Osteocyte (in vitro differentiated cells): ENCODE measurements at regions not wholly inside any gene's neighbourhood (a gene's known extent, or its start where the extent isn't known, plus 50 kb on each side); places are given as distances from the start of the nearest gene placed in this dataset.

ENCODE experiments used
- DNase-seq: peaks from one replicate; pipeline ENCODE4 v3.0.0; 2021; ENCODE audit warnings: mixed read lengths; ENCODE audit not compliant: unreplicated experiment; ENCODE audit errors: extremely low spot score
- H3K27ac Mint-ChIP-seq: one replicate; pipeline ENCODE4 v1.8.0; 2021; ENCODE audit warnings: mild to moderate bottlenecking, mixed read lengths; ENCODE audit not compliant: unreplicated experiment
- H3K27me3 Mint-ChIP-seq: one replicate; pipeline ENCODE4 v1.8.0; 2021; ENCODE audit warnings: mixed read lengths; ENCODE audit not compliant: unreplicated experiment
- H3K36me3 Mint-ChIP-seq: one replicate; pipeline ENCODE4 v1.8.0; 2021; ENCODE audit warnings: mixed read lengths; ENCODE audit not compliant: unreplicated experiment
- H3K4me1 Mint-ChIP-seq: one replicate; pipeline ENCODE4 v1.8.0; 2021; ENCODE audit warnings: mixed read lengths; ENCODE audit not compliant: unreplicated experiment
- H3K4me3 Mint-ChIP-seq: one replicate; pipeline ENCODE4 v1.8.0; 2021; ENCODE audit warnings: mild to moderate bottlenecking, moderate library complexity, mixed read lengths; ENCODE audit not compliant: unreplicated experiment
- H3K9me3 Mint-ChIP-seq: one replicate; pipeline ENCODE4 v1.8.0; 2021; ENCODE audit warnings: mixed read lengths; ENCODE audit not compliant: unreplicated experiment
- CTCF ChIP-seq: fragments of 200-600 bp; sonication (generic); IDR thresholded peaks from 2 replicates; pipeline ENCODE4 v1.5.0; 2021; ENCODE audit warnings: antibody characterized with exemption, mild to moderate bottlenecking, moderate library complexity

GRCh38 chr3:162096874-162097273 lies 600.3 kb downstream of the OTOL1 start:
- Mint-ChIP-seq H3K27me3 (no peaks in the 10 kb centered on the region), H3K9me3 (peaks cover 11% of the 10 kb centered on the region), H3K4me1 (no peaks in the 10 kb centered on the region), H3K27ac (no peak overlapping the region), H3K4me3 (no peak overlapping the region), H3K36me3 (no peaks in the 10 kb centered on the region)
- no peak for TF ChIP-seq CTCF
- no peak for DNase-seq

DNA sequence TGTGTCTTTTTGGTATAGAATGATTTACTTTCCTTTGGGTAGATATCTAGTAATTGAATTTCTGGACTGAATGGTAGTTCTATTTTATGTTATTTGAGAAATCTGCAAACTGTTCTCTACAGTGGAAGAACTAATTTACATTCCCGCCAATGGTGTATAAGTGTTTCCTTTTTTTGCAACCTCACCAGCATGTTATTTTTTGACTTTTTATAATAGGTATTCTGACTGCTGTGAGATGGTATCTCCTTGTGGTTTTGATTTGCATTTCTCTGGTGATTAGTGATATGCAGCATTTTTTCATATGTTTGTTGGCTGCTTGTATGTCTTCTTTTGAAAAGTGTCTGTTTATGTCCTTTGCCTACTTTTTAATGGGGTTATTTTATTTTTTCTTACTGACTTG lies 607.2 kb downstream of the OTOL1 start:
- no peak for TF ChIP-seq CTCF
- no peak for DNase-seq
- Mint-ChIP-seq H3K27me3 (no peaks in the 10 kb centered on the region), H3K36me3 (no peaks in the 10 kb centered on the region), H3K27ac (no peak overlapping the region), H3K9me3 (peaks cover 6% of the 10 kb centered on the region), H3K4me1 (peaks cover 9% of the 10 kb centered on the region), H3K4me3 (no peak overlapping the region)

DNA sequence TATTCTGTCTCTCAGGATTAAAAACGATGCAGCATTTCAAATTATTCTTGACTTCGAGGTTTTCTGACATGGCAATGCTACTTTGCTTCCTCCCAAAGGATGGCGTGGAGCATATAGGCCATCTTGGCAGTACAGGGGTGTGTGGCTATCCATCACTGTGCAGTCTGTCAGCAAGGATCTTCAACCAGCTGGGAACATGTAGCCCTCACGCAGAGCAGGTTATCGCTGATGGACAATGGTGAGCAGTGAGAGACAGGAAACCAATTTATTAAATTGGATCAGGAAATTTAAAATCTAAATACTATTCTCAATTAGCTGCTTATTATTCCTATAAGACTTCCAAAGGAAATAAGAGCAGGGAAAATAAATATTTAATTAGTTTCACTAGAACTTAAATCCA lies 615.3 kb downstream of the OTOL1 start:
- Mint-ChIP-seq H3K9me3 (no peaks in the 10 kb centered on the region), H3K27me3 (no peaks in the 10 kb centered on the region), H3K36me3 (no peaks in the 10 kb centered on the region), H3K4me1 (peaks cover 10% of the 10 kb centered on the region), H3K27ac (no peak overlapping the region), H3K4me3 (no peak overlapping the region)
- no peak for TF ChIP-seq CTCF
- DNase-seq: no peak

DNA sequence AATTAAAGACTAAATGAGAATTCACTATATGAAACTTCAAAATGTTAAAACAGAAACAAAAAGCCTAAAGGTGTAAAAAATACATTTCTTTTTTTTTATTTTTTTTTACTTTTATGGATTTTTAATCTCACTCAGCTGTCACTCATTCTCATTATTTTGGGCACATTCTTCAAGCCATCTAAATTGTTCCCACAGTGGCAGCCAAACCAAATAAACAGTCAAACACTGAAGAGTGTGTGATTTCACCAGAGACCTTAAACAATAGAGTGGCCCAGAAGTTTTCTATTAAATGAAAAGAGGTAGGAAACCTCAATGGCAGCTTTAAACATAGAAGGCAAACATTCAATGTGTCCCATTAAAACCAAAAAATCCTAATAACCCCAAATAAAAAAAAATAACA lies 616.1 kb downstream of the OTOL1 start:
- Mint-ChIP-seq H3K9me3 (no peaks in the 10 kb centered on the region), H3K4me1 (peaks cover 9% of the 10 kb centered on the region), H3K4me3 (no peak overlapping the region), H3K27me3 (no peaks in the 10 kb centered on the region), H3K27ac (peak overlapping the region; percentile 28), H3K36me3 (no peaks in the 10 kb centered on the region)
- no peak for TF ChIP-seq CTCF
- no peak for DNase-seq

- no peak for DNase-seq
- peaks cover 8% of the 10 kb centered on the region for H3K4me1 Mint-ChIP-seq
- TF ChIP-seq CTCF: no peak
- H3K27me3 Mint-ChIP-seq: no peaks in the 10 kb centered on the region
- H3K27ac Mint-ChIP-seq: no peak overlapping the region
- no peaks in the 10 kb centered on the region for H3K9me3 Mint-ChIP-seq
- H3K4me3 Mint-ChIP-seq: no peak overlapping the region
- no peaks in the 10 kb centered on the region for H3K36me3 Mint-ChIP-seq
Observed at GRCh38 chr3:162117961-162118360, 621.4 kb downstream of the OTOL1 start.
